Islet of Langerhans (tissue), 1 donor: ENCODE measurements at regions not wholly inside any gene's neighbourhood (a gene's known extent, or its start where the extent isn't known, plus 50 kb on each side); places are given as distances from the start of the nearest gene placed in this dataset.

ENCODE experiments used
- FAIRE-seq: peaks from one replicate; lab custom pipeline; 2011; peaks lifted over from hg19 to GRCh38; lab: Jason Lieb, UNC

GRCh38 chr12:62130834-62131552, 129.2 kb upstream of the USP15 start:
- FAIRE-seq, result no peak

DNA sequence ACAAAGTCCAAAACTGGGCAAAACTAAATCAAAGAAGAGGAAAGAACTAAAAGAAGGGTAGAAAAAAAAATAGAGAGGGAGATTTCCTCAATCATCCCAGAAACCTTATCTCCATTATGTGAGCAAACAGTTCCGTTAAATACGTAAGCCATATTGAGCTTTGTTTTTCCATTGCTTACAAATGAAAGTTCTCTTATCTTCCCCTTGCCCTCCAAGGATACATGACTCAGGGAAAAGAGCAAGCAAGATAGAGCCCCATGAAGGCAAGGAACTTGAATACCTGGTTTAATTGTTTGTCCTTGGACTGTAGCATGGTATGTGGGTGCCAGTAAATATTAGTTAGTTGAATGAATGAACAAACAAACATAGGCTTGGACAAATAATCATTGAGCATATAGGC, 126.8 kb upstream of the USP15 start:
- no peak for FAIRE-seq

DNA sequence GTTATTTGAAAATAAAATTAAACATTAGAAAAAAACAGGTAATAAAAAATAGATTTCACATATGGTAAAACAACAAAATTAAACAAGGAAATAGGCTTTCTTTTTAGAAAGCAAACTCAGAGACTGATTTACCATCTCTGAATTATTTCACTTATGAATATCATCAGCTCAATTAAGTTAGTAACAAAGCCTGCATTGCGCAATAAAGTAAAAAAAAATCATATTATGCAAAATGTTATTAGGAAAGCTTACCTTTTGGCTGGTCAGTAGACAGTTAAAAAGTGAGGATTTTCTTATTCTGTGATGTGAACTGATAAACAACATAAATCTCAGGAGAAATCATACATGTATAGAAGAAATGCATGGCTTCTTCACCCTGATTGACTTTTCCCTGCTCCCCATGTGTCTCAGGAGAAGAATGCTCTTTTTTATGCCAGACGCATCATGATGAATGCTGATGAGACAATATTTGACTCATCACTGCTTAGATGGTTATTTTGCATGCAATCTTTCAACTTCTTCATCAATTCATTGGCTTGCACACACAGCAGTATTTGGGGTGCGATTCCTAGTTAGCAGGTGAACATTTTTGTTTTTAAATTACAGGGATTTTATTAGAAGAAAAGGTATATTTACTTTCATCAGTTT, 124.5 kb upstream of the USP15 start:
- FAIRE-seq, result no peak

DNA sequence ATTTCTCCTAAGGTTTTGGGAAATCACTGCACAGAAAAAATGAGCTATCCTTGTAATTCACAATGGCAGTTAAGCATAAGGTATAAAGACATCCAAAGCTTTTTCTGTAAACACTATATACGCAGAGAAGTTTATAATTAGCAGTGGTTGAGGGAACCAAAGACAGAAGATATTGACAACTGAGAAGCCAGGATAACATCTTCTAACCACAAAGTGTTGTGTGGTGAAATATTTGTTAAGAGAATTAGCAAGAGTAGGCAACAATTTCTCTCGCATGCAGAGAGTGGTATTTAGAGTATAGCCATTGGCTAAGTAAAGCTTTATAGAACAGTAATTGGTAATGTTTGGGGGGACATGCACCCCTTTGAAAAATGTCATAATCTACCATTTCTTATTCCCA, 123.7 kb upstream of the USP15 start:
- FAIRE-seq, result no peak

GRCh38 chr12:62138527-62138926, 121.7 kb upstream of the USP15 start:
- FAIRE-seq, result no peak

DNA sequence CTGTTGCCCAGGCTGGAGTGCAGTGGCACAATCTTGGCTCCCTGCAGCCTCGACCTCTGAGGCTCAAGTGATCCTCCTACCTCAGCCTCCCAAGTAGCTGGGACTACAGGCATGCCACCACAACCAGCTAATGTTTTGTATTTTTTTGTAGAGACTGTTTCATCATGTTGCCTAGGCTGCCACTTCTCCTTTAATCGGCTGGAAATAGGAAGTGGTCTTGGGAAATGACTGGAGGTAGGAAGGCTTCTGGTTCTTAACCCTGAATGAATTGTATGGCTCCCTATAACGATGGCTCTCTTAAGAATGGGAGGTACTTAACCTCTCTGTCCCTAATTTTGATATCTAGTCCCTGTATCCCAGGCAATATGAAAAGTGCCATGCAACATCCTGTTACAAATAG, 113.9 kb upstream of the USP15 start:
- no peak for FAIRE-seq

- no peak for FAIRE-seq
Measured at GRCh38 chr12:62158013-62158412, 102.2 kb upstream of the USP15 start.

DNA sequence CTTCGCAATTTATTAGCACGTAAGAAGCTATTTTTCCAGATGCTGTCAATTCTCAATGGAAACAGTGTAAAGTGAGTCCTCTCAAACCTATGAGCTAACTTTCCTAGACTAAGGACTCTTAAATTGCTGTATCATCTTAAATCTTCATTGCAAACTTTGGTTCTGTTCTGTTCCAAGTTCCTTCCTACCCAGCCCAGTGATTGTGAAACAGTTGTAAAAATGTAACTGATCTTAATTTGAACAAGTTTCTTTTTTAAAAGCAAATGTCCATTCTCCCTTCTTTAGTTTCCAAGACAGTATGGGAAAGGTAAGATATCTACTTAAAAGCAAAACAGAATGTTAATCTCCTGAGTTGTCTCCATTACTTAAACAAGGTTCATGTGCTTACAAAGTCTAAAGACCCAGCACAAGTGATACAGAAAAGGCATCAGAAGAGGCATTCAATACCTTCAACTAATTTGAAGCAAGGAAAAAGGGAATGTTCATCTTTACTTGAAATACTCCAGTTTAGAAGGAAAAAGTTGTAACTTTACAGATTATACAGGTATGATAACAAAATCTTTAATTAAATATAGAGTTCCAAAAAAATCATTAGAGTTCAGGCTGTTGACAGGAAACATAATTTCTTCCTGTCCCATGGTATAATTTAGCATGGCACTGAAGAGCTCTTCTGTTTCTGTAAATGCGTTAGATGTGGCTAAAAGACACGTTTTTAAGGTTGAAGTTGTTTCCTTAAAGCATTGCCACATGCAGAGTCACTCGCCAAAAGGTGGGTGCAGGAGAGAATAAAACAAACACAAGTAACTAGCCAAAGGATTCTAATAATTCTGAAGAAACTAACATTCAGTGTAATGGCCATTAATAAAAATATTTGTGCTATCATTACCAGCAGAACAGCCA, 101.5 kb upstream of the USP15 start:
- FAIRE-seq, result no peak

DNA sequence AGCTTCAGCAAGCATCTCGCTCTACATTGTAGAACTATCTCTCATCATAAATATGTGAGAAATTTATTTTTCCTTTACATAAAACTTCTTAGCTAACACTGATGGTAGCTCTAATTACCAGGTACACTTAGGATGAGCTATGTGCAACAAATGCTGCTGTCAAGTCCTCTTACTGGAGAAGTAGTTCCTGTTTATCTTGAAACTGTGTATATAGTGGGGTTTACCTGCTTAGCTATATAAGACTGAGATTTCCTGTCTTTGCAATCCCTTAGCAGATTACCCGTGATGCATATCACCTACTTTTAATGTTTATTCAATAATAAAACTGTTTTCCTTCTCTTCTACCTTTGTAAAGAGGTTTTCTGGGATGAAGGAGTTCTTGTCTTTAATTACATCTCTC, 98.0 kb upstream of the USP15 start:
- FAIRE-seq, result no peak

DNA sequence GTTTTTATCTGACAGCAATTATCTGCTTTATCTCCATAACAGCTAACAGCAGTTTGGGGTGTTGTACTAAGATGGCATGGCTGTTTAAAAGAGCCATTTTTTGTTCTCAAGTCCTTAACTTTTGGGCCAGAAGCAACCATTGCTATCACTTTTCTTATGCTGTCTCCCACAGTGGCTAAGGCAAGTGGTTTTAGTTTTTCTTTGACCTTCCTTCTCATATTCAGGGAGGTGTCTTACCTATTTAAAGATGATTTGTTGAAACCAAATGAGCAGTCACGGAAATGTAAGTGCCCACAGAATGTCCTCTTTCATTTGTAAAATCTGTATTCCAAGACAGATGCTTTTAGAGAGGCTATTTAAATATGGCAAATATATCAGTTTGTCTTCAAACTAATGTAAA, 96.8 kb upstream of the USP15 start:
- FAIRE-seq, result no peak

GRCh38 chr12:62164036-62164435, 96.2 kb upstream of the USP15 start:
- no peak for FAIRE-seq

DNA sequence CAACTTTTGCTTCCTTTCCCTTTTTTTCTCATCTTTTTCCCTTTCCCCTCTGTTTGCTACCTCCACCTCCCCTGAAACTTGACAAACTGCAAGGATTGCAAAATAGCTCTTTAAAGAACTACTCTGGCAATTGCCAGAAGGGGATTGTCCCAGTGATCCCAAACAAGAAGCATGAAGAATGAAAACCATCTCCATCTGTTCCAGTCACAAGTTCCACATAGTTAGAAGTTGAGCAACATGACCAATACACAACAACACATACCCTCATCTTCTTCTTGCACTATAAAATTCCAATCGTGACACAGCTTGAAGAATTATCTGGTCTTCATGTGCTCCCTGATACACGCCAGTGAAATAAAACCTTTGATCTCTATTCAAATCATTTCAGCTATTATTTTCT, 93.7 kb upstream of the USP15 start:
- FAIRE-seq, result no peak

- FAIRE-seq, result no peak
Measured at GRCh38 chr12:62168411-62168810, 91.8 kb upstream of the USP15 start.

DNA sequence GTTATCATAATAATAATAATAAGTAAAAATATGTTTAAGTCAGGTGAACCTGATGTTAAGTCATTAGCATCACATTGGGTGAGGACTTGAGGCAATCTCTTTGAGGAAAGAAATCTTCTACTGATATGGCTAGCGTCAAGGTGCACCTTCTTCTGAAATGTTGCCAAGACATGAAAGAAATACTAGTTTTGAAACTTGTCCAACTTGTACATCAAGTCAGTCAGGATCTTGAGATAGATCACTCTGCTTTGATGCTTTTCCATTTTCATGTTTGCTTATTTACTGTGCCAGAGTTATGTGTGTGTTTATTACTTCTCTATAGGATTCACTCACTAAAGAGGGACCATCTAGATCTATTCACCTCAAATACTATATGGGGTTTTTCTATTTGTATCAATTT, 90.0 kb upstream of the USP15 start:
- no peak for FAIRE-seq

DNA sequence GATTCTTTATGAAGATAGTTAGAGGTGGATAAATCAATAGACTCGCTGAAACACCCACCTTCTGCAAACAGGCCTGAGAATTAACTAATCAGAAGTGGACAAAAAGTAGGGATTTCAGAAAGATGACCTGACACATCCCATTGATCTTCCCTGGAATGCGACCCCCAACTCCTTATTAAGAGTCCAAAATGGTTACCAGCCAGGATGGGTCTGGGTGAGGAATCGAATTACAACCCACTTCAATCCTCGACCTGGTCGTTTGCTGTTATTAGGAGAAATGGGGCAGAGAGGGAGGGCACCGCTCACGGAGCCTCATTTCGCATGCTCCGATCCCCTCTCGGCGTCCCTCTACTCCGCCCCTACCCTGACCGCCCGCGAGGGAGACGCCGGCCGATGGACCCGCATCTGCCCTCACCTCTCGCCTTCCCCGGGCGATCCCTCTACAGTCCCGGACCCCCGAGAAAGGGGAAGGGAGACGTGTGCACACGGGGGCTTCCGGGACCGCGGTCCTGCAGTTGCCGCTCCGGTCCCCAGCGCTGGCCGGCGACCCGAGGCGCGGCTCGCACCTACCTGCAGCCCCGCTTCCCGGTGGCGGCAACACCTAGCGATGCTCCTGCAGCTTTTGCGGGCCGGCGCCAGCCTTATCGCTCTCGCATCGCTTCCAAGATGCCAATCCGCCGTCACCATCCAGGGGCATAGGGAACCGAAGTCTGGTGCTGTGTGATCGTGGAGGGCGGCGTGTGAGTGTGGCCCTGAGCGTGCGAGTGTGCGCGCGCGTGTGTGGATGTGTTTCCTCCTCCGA, 69.3 kb upstream of the USP15 start:
- no peak for FAIRE-seq

DNA sequence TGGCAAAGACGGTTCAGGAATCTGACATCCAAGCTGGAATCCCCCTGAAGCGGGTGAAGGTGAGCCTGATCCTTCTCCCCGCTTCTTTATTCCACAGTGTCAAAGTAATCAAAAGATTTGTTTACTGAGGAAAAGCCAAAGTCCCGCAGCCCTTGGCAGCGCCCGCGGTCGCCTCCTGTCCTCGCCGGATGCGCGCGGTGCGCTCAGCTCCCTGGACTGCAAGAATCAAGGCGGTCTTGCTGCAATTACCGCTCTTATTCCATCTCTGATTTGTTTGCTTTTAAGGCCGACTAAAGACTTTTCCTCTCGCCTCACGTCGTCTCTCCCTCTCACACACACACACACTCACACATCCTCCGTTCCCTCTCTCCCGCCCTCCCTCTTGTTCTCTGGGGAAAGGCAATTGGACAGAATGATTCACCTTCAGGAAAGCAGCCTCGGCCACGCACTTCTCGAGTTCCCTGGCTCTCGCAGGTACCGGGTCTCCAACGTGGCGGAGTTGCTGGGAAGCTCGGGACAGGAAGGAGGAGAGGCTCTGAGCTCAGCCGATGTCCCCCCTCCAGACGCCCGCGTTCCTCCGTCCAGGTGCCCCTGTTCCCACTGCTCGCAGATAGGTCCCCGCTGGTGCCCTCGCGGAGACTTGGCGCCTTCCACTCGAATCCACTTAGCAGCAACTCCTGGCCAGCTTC, 68.6 kb upstream of the USP15 start:
- FAIRE-seq, result no peak

DNA sequence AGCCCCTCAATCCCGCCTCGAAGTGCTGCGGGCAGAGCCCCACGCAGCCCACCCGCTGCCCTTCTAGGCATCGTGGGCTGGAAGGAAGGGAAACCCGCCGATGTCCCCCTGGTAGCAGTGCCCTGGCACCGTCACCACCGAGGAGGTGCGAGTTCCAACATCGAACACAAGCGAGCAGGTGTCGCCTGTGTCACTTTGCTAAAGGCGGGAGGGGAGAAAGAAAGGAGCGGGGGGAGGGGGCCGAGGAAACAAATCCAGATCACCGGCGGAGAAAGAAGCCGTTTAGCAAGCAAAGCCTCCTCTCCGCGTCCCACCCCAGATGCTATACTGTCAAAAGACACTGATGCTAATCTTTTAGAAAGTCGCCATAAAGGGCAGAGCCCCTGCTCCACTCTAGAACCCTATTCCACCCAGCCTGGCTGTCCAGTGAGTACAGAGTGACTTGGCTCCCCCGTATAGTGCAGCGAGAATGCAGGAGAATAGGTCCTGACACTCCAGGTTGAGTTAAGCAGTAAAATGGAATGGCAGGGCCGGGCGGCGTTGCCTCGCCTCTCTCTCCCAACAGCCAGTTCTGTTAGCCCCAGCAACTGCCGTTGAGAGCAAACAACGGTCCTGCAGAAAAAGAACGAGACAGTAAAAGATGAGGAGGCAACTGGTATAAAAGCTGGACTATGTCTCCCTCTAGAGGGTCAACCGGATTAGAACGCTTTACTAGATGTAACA, 67.9 kb upstream of the USP15 start:
- peak; percentile 98 for FAIRE-seq

DNA sequence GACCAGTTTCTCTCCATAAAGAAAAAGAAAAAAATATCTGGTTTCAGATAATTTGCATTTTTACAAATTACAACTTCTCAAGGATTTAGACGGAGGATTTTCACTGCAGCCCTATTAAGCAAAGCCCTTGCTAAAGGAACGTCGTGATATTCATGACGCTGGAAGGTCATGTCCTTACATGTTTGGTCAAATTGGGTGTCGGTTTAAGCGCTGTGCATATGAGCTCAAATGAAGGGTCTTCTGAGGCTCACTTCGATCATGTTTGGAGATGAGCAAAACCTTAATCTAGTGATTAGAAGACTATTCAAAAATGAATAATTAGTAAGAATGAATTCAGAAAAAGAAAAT, 67.3 kb upstream of the USP15 start:
- FAIRE-seq, result no peak

DNA sequence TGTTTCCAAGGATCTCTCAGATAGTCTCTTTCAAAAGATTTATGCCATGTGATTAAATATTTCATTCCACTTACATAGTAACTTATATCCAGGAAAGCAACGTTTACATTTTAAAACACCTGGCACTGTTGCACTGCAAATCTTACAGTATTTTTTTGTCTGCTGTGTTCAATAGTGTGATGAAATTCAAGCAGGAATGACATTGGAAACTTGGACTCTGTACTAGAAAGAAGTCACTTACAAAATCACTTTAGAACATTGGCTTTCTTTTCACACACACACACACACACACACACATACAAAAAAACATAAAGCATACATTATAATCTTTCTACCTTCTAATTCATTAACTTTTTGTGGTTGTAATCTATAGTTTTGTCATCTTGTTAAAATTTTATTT, 66.2 kb upstream of the USP15 start:
- FAIRE-seq, result no peak

GRCh38 chr12:62194616-62195015, 65.6 kb upstream of the USP15 start:
- FAIRE-seq, result no peak

DNA sequence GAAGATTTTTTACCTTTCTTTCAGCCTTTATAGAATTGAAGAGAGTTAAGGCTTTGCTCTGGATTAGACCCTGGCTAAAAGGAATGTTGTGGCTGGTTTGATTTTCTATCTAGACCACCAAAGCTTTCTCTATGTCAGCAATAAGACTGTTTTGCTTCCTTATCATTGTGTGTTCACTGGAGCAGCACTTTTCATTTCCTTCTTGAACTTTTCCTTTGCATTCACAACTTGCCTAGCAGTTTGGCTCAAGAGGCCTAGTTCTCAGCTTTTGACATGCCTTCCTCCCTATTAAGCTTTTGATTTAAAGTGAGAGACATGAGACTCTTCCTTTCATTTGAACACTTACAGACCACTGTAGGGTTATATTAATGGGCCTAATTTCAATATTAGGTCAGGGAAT, 64.1 kb upstream of the USP15 start:
- no peak for FAIRE-seq
